CD8-positive, alpha-beta memory T cell (primary cell): ENCODE measurements at regions not wholly inside any gene's neighbourhood (a gene's known extent, or its start where the extent isn't known, plus 50 kb on each side); places are given as distances from the start of the nearest gene placed in this dataset.

Source experiments
- CTCF ChIA-PET: fragments of 350-600 bp; sonication (Branson Sonifier 250); formaldehyde crosslinking; loops from one replicate; lab custom pipeline; 2021; ENCODE audit warnings: antibody characterized with exemption; lab: Charles Lee
- POLR2A ChIA-PET: fragments of 350-600 bp; sonication (Branson Sonifier 250); formaldehyde crosslinking; loops from one replicate; lab custom pipeline; 2021; ENCODE audit warnings: antibody characterized with exemption; lab: Charles Lee
- DNase-seq, 5 donors: peaks; one replicate each; pipeline versions ENCODE4 v3.0.0 to v3.0.0-alpha.2; 2020 to 2022; ENCODE audit warnings: mixed read lengths in 1 of 5
- H3K27ac ChIP-seq: one replicate; pipeline ENCODE4 v1.7.0; 2013; ENCODE audit warnings: low read depth, mild to moderate bottlenecking, low read length, moderate library complexity
- H3K27me3 ChIP-seq: 2 replicates; pipeline ENCODE4 v1.7.0; 2013; ENCODE audit warnings: low read length, mild to moderate bottlenecking; ENCODE audit not compliant: insufficient read depth, poor library complexity, severe bottlenecking
- H3K36me3 ChIP-seq: 2 replicates; pipeline ENCODE4 v1.7.0; 2013; ENCODE audit warnings: mild to moderate bottlenecking, low read length, moderate library complexity; ENCODE audit not compliant: insufficient read depth
- H3K4me1 ChIP-seq: 2 replicates; pipeline ENCODE4 v1.7.0; 2013; ENCODE audit warnings: mild to moderate bottlenecking, low read length, moderate library complexity; ENCODE audit not compliant: insufficient read depth
- H3K4me3 ChIP-seq: 2 replicates; pipeline ENCODE4 v1.7.0; 2013; ENCODE audit warnings: mild to moderate bottlenecking, low read length
- H3K9me3 ChIP-seq: 2 replicates; pipeline ENCODE4 v1.7.0; 2013; ENCODE audit warnings: mild to moderate bottlenecking, low read length
- H3K27ac Mint-ChIP-seq, 8 donors: one replicate each; pipeline ENCODE4 v1.8.0; 2020 to 2021; ENCODE audit warnings: mixed read lengths in 8 of 8, mild to moderate bottlenecking in 6 of 8, inconsistent platforms in 3 of 8, moderate library complexity in 3 of 8
- H3K27me3 Mint-ChIP-seq, 2 donors: one replicate each; pipeline ENCODE4 v1.8.0; 2020 to 2021; ENCODE audit warnings: mixed read lengths in 2 of 2, mild to moderate bottlenecking in 1 of 2, moderate library complexity in 1 of 2
- H3K36me3 Mint-ChIP-seq, 3 donors: one replicate each; pipeline ENCODE4 v1.8.0; 2020 to 2021; ENCODE audit warnings: mixed read lengths in 3 of 3, inconsistent platforms in 1 of 3, mild to moderate bottlenecking in 1 of 3
- H3K4me1 Mint-ChIP-seq, 3 donors: one replicate each; pipeline ENCODE4 v1.8.0; 2020 to 2021; ENCODE audit warnings: mixed read lengths in 3 of 3, inconsistent platforms in 1 of 3, mild to moderate bottlenecking in 1 of 3
- H3K4me3 Mint-ChIP-seq, 7 donors: one replicate each; pipeline ENCODE4 v1.8.0; 2020 to 2021; ENCODE audit warnings: mixed read lengths in 7 of 7, mild to moderate bottlenecking in 6 of 7, moderate library complexity in 4 of 7, inconsistent platforms in 2 of 7
- H3K9me3 Mint-ChIP-seq, 5 donors: one replicate each; pipeline ENCODE4 v1.8.0; 2020 to 2022; ENCODE audit warnings: mixed read lengths in 5 of 5, mild to moderate bottlenecking in 3 of 5, moderate library complexity in 2 of 5, inconsistent platforms in 1 of 5

GRCh38 chr3:106609666-106610301 lies 741.0 kb upstream of the CBLB start:
- Mint-ChIP-seq H3K4me1 (peaks cover 3 to 7% (median 4%) of the 10 kb centered on the region in 3 donors), H3K4me3 (no peak overlapping the region), H3K27me3 (no peaks in the 10 kb centered on the region), H3K9me3 (peaks cover 3 to 12% (median 8%) of the 10 kb centered on the region in 5 donors), H3K27ac (peak overlapping the region in 1 of 8 donors; percentile 62), H3K36me3 (peaks cover 0 to 10% (median 0%) of the 10 kb centered on the region in 3 donors)
- no peaks in the 10 kb centered on the region for H3K9me3 ChIP-seq
- H3K27ac ChIP-seq = no peak overlapping the region
- no peak overlapping the region for H3K4me3 ChIP-seq
- H3K4me1 ChIP-seq = no peaks in the 10 kb centered on the region
- ChIA-PET CTCF (interaction anchor here (0.7 to 1.5 kb wide), 14 partner anchors 8 to 1083 kb away, joined by 3 to 7 read pairs (median 3); no protein-coding TSS in a partner anchor), POLR2A (interaction anchor here (0.6 kb wide), 2 partner anchors 277 to 403 kb away, joined by 3 to 12 read pairs; no protein-coding TSS in a partner anchor)
- H3K36me3 ChIP-seq = no peaks in the 10 kb centered on the region
- DNase-seq = peak; percentile 21 to 66 (median 54)
- H3K27me3 ChIP-seq = no peaks in the 10 kb centered on the region

- Mint-ChIP-seq H3K4me1 (peaks cover 3 to 7% (median 4%) of the 10 kb centered on the region in 3 donors), H3K9me3 (peaks cover 0 to 12% (median 6%) of the 10 kb centered on the region in 5 donors), H3K27me3 (no peaks in the 10 kb centered on the region), H3K27ac (no peak overlapping the region), H3K36me3 (peaks cover 0 to 7% (median 0%) of the 10 kb centered on the region in 3 donors), H3K4me3 (no peak overlapping the region)
- DNase-seq = no peak
- no peaks in the 10 kb centered on the region for H3K4me1 ChIP-seq
- no peaks in the 10 kb centered on the region for H3K27me3 ChIP-seq
- POLR2A ChIA-PET = interaction anchor here (0.6 kb wide), 1 partner anchor 277 kb away, joined by 3 read pairs; no protein-coding TSS in a partner anchor
- CTCF ChIA-PET = interaction anchor here (0.7 to 1.4 kb wide), 11 partner anchors 8 to 1083 kb away, joined by 3 to 7 read pairs (median 3); no protein-coding TSS in a partner anchor
- no peak overlapping the region for H3K4me3 ChIP-seq
- H3K9me3 ChIP-seq = no peaks in the 10 kb centered on the region
- H3K27ac ChIP-seq = no peak overlapping the region
- no peaks in the 10 kb centered on the region for H3K36me3 ChIP-seq
These were observed 741.6 kb upstream of the CBLB start for GRCh38 chr3:106610362-106610959.

GRCh38 chr3:106611116-106611515 lies 742.3 kb upstream of the CBLB start:
- ChIA-PET CTCF (no interaction called here), POLR2A (no interaction called here)
- H3K27me3 ChIP-seq = no peaks in the 10 kb centered on the region
- no peaks in the 10 kb centered on the region for H3K4me1 ChIP-seq
- H3K36me3 ChIP-seq = no peaks in the 10 kb centered on the region
- H3K4me1 Mint-ChIP-seq = peaks cover 3 to 7% (median 4%) of the 10 kb centered on the region in 3 donors
- no peak overlapping the region for H3K27ac ChIP-seq
- H3K27ac Mint-ChIP-seq = no peak overlapping the region
- H3K27me3 Mint-ChIP-seq = no peaks in the 10 kb centered on the region
- no peak overlapping the region for H3K4me3 Mint-ChIP-seq
- no peak for DNase-seq
- no peak overlapping the region for H3K4me3 ChIP-seq
- peaks cover 0 to 7% (median 0%) of the 10 kb centered on the region in 3 donors for H3K36me3 Mint-ChIP-seq
- no peaks in the 10 kb centered on the region for H3K9me3 ChIP-seq
- peaks cover 0 to 12% (median 6%) of the 10 kb centered on the region in 5 donors for H3K9me3 Mint-ChIP-seq

GRCh38 chr3:106611841-106612240 lies 743.0 kb upstream of the CBLB start:
- H3K9me3 Mint-ChIP-seq = peaks cover 0 to 12% (median 6%) of the 10 kb centered on the region in 5 donors
- Histone ChIP-seq H3K4me3 (no peak overlapping the region), H3K9me3 (no peaks in the 10 kb centered on the region), H3K27ac (no peak overlapping the region), H3K4me1 (no peaks in the 10 kb centered on the region), H3K27me3 (no peaks in the 10 kb centered on the region), H3K36me3 (no peaks in the 10 kb centered on the region)
- H3K27ac Mint-ChIP-seq = no peak overlapping the region
- CTCF ChIA-PET = no interaction called here
- no peak for DNase-seq
- H3K36me3 Mint-ChIP-seq = peaks cover 0 to 7% (median 0%) of the 10 kb centered on the region in 3 donors
- POLR2A ChIA-PET = no interaction called here
- no peak overlapping the region for H3K4me3 Mint-ChIP-seq
- peaks cover 3 to 7% (median 4%) of the 10 kb centered on the region in 3 donors for H3K4me1 Mint-ChIP-seq
- no peaks in the 10 kb centered on the region for H3K27me3 Mint-ChIP-seq

- Mint-ChIP-seq H3K36me3 (peaks cover 0 to 10% (median 0%) of the 10 kb centered on the region in 3 donors), H3K27ac (no peak overlapping the region), H3K4me1 (no peaks in the 10 kb centered on the region), H3K27me3 (peaks cover 0 to 1% of the 10 kb centered on the region in 2 donors), H3K4me3 (no peak overlapping the region), H3K9me3 (peaks cover 0 to 12% (median 6%) of the 10 kb centered on the region in 5 donors)
- POLR2A ChIA-PET = no interaction called here
- no peaks in the 10 kb centered on the region for H3K27me3 ChIP-seq
- DNase-seq = no peak
- no peaks in the 10 kb centered on the region for H3K9me3 ChIP-seq
- no peak overlapping the region for H3K4me3 ChIP-seq
- H3K27ac ChIP-seq = no peak overlapping the region
- no peaks in the 10 kb centered on the region for H3K4me1 ChIP-seq
- CTCF ChIA-PET = no interaction called here
- no peaks in the 10 kb centered on the region for H3K36me3 ChIP-seq
These were observed 747.7 kb upstream of the CBLB start for GRCh38 chr3:106616556-106616955.

- POLR2A ChIA-PET = no interaction called here
- H3K9me3 Mint-ChIP-seq = peaks cover 0 to 12% (median 6%) of the 10 kb centered on the region in 5 donors
These were observed 748.5 kb upstream of the CBLB start for GRCh38 chr3:106617276-106617675.

GRCh38 chr3:106620646-106621045 lies 751.8 kb upstream of the CBLB start:
- H3K4me1 Mint-ChIP-seq = no peaks in the 10 kb centered on the region
- POLR2A ChIA-PET = no interaction called here
- H3K9me3 Mint-ChIP-seq = peaks cover 9 to 13% (median 12%) of the 10 kb centered on the region in 5 donors

More at GRCh38 chr3:106617276-106617675, 748.5 kb upstream of the CBLB start:
- CTCF ChIA-PET = no interaction called here
- Mint-ChIP-seq H3K4me1 (no peaks in the 10 kb centered on the region), H3K36me3 (peaks cover 0 to 14% (median 0%) of the 10 kb centered on the region in 3 donors), H3K4me3 (no peak overlapping the region), H3K27ac (no peak overlapping the region), H3K27me3 (peaks cover 0 to 4% of the 10 kb centered on the region in 2 donors)
- Histone ChIP-seq H3K36me3 (no peaks in the 10 kb centered on the region), H3K4me3 (no peak overlapping the region), H3K27me3 (no peaks in the 10 kb centered on the region), H3K4me1 (no peaks in the 10 kb centered on the region), H3K9me3 (no peaks in the 10 kb centered on the region), H3K27ac (no peak overlapping the region)
- DNase-seq = no peak

GRCh38 chr3:106624154-106624553 lies 753.1 kb upstream of the CCDC54 start:
- CTCF ChIA-PET = no interaction called here
- peaks cover 0 to 22% (median 4%) of the 10 kb centered on the region in 3 donors for H3K36me3 Mint-ChIP-seq

More at GRCh38 chr3:106620646-106621045, 751.8 kb upstream of the CBLB start:
- H3K27ac Mint-ChIP-seq = no peak overlapping the region
- H3K27me3 Mint-ChIP-seq = peaks cover 0 to 4% of the 10 kb centered on the region in 2 donors
- H3K36me3 Mint-ChIP-seq = peaks cover 0 to 22% (median 4%) of the 10 kb centered on the region in 3 donors
- Histone ChIP-seq H3K4me3 (no peak overlapping the region), H3K4me1 (no peaks in the 10 kb centered on the region), H3K9me3 (no peaks in the 10 kb centered on the region), H3K36me3 (no peaks in the 10 kb centered on the region), H3K27ac (no peak overlapping the region), H3K27me3 (no peaks in the 10 kb centered on the region)
- no peak for DNase-seq
- no peak overlapping the region for H3K4me3 Mint-ChIP-seq
- CTCF ChIA-PET = no interaction called here

More at GRCh38 chr3:106624154-106624553, 753.1 kb upstream of the CCDC54 start:
- Histone ChIP-seq H3K27me3 (no peaks in the 10 kb centered on the region), H3K4me3 (no peak overlapping the region), H3K36me3 (no peaks in the 10 kb centered on the region), H3K9me3 (no peaks in the 10 kb centered on the region), H3K27ac (no peak overlapping the region), H3K4me1 (no peaks in the 10 kb centered on the region)
- H3K4me1 Mint-ChIP-seq = no peaks in the 10 kb centered on the region
- H3K27ac Mint-ChIP-seq = no peak overlapping the region
- no peak overlapping the region for H3K4me3 Mint-ChIP-seq
- DNase-seq = no peak
- peaks cover 3 to 9% of the 10 kb centered on the region in 2 donors for H3K27me3 Mint-ChIP-seq
- H3K9me3 Mint-ChIP-seq = peaks cover 9 to 13% (median 12%) of the 10 kb centered on the region in 5 donors
- POLR2A ChIA-PET = no interaction called here
